GM21786 (cell line): ENCODE measurements at regions not wholly inside any gene's neighbourhood (a gene's known extent, or its start where the extent isn't known, plus 50 kb on each side); places are given as distances from the start of the nearest gene placed in this dataset.
"Not testable (repeated sequence)": the region's sequence is repeated elsewhere in the genome, so short reads cannot be mapped to it uniquely, and the experiment has no call there.

Source experiments
- ATAC-seq: cut with Tn5 transposase; IDR thresholded peaks from one replicate; pipeline ENCODE4 v1.9.1; 2021; ENCODE audit not compliant: unreplicated experiment

DNA sequence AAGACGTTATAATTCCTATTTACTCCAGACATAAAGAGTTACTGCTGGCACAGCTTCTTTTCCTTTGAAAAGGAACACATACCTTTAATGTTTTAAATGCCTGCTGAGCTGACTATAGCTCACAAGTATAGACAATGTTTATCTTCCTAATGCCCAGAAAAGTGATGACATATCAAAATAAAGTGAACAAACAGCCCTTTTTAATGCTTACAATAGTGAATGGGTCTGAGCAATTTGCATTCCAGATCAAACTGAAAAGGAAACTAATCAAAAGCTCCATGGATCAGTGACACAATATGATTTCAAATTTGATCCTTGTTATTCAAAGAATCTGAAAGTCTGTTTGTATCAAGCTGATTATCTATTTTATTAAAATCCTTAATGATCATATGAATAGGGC lies 233.6 kb upstream of the SEMA3E start:
- ATAC-seq: no peak

DNA sequence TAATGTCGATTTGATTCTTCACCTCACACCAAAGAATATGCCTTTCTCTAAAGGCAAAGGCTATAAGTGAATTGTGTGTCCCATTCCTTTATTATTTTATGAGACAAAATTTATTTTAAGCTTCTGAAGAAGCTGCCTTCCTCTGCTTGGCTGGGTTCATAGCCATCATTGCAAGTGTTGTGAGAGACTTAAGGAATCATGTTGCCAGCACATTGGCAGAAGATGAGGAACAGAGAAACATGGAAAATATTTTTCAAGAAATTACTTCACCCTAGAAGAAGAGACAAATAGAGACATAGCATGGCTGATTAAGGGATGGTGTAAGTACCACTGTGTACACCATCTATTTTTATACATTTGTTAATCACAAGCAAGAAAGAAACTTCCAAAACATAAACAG lies 230.1 kb upstream of the SEMA3E start:
- no peak for ATAC-seq

DNA sequence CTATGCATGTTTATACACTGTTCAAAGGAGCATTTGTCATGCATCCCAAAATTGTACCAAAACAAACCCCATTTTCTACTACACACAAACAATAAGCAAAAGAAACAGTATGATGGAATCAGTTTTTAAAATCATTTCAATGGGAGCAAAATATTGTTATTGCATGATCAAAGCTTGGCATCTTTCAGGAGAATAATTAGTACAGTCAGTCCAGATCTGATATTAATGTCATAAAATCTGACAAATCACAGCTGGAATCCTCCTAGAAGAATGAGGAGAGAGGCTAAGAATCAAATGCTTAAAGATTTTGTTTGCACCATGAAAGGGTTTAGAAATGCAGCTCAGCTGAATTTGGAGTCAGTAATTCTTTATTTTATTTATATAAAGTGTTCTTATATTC lies 229.7 kb upstream of the SEMA3E start:
- no peak for ATAC-seq

DNA sequence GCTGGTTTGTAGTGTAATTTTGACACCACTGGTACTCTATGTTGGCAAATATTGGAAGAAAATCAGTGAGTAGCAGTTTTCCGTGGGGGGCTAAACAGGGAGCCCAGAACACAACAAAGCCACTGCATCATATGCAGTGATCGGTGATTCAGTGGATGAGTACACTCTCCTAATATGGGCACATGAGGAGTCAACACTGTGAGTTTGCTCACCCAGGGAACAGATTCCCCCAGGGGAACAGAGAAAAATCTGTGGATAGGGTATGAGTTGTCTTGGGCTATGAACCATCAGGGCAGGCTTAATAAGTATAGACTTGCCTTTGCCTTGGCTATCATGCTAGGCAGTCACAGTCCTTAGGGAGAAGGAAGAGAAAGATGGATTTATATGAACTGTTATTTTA lies 227.7 kb upstream of the SEMA3E start:
- ATAC-seq: no peak

DNA sequence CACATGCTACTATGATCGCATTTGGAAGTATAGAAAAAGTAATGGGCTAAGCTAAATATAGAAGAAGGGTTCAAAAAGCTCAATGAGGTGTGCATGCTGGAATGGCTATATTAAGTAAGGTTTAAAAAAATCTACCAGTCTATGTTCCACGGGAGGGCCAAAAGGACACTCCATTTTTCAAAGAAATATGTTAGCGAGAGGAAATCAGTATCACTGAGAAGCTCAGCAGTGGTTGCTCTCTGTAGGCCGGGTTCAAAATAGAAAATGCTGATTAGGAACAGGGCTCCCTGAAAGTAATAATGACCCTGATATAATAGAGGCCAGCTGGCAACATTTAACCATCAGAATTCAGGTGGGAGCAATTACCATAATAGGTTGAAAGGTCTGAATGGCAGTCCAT lies 224.5 kb upstream of the SEMA3E start:
- ATAC-seq: no peak

DNA sequence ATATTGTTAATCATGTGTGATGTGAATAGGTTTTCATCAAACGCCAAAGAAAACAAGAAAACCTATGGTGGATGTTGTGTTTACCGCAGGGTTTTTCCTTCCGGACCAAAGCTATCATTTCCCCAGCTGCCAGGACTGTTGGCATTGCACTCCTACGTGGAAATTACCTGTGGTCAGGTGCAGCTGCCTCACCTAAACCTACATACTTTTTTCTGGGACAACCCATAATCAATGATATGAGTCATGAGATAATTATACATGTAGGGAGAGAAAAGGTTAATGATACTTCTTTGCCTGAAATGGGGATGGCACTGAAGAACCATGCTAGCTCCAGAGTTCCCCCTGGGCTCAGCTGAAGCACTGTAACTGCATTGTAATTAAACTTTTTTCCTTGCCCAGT lies 223.6 kb upstream of the SEMA3E start:
- no peak for ATAC-seq

DNA sequence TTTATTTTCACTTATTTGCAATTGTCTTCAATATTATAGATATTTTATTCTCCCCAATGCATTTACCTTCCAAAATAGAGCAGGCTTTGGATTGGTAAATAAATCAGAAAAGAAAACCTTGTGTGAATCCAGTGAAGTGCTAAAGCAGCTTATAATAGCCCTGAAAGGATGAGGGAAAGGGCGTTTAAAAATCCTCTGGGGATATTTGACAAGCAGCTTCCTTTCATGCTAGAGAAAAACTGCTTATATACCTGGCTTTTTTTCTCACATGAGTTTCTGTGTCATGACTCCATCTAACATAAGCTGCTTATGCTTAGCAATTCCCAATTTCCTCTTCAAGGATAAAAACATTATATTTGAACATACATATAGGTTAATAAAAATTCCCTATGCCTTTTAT lies 221.6 kb upstream of the SEMA3E start:
- ATAC-seq: no peak

DNA sequence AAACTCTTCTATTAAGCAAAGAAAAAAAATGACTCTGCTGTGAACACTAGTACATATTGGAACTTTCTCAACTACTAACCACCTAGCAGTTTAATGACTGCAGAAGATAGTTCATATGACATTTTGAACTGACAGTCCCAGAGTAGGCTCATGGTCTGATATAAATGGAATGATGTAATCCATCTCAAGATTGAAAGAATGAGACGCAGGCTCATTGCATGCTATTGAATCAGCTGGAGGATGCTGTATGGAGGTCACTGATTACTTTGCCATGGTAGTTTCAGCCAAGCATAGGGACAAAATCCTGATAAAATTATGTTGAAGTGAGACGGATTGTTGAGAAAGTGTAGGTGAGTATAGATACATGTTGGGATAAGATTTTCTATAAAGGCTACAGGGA lies 217.6 kb upstream of the SEMA3E start:
- ATAC-seq: no peak

DNA sequence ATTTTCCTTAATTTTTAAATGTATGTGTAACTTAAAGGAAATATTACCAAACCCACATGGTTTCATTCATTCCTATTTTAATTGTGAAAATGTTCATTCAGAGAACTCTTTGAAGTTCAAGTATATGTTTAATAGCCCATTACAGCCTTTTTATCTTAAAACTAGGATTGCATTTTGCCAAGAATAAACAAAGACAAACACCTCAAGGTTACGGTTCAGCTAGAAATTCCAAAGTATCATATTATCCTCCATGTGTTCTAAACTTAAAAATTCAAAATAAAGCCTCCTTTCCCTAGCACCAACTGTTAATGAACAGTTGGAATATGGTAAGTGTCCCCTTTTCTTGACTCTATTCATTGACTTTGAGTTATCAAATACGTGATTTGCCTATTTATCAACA lies 215.6 kb upstream of the SEMA3E start:
- ATAC-seq: no peak

DNA sequence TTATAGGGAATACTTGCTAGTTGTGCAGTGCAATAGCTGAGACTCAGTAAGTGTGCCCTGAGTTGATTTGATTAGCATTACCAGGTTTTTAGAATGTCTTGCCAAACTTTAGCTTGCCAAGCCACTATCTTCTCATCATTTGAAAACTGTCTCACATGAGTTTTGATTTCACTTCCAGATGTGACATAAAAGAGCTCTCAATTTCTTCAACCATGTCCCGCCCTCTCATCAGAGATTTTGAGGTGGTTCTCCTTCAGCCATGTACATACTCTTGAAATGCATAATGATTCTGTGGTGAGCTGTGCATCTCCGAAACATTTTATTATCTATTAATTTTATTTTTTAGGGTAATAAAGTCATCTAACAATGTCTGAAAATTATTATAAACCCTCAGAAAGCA lies 215.0 kb upstream of the SEMA3E start:
- ATAC-seq: no peak

DNA sequence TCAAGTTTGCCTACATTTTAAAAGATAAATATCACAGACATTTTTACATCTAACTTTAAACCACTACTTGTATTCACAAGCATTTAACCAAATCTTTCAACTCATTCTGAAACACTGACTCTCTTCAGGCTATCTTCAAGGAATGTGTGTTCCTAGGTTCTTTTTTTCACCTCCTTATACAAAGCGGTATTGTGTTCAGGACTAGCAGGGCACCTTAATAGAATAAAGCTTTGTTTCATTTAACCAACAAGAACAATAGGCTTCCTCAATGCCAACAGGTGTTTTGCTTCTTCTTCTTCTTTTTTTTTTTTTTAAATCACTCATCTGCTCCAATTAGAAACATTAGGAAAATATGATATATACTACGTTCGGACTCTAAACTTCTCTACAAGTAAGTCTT lies 212.9 kb upstream of the SEMA3E start:
- ATAC-seq: no peak

DNA sequence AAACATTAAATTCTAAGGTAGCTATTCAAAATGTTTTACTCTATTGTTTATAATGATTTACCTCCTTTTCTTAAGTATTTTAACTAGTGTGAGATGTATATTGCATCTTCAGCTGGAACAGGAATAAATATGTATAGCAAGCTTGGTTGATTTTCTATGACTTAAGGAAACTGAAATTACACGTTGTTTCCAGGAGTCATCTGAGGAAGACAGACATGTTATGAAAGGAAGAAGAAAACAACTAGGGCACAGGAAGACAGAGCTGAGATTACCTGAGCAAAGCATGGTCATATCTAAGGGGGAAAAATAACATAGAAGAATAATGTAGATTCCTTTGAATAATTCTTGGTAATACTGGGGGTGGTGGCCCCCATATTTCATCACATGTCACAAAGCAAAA lies 210.9 kb upstream of the SEMA3E start:
- ATAC-seq: no peak

DNA sequence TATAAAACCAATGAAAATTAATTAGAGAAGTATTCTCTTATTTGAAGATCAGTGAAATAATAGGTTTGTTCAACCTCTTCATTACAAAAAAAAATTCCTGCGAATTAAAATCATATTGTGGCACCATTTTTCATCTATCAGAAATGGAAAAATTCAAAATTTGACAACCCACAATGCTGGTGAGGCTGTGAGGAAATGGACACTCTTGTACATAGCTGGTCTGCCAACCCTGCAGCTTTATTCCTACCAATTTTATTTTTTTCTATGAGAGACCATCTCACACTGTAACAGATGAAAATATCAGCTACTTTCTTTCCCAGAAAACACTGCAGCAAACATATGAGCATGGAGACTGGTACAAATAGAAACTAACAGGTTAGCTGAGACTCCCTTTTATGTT lies 208.8 kb upstream of the SEMA3E start:
- ATAC-seq: no peak

DNA sequence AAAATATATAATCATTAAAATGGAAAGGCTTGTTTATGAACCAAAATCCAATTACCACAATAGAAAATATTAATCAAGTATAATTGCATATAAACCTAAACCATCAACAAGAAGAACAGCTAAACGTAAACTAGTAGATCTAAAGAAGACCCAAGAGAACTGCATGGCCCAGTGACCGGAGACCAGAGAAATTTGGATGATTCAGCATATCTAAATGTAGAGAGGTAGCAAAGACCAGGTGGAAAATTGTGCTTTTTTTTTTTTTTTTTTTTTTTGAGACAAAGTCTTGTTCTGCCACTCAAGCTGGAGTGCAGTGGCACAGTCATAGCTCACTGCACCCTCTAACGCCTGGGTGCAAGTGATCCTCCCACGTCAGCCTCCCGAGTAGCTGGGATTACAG lies 207.2 kb upstream of the SEMA3E start:
- ATAC-seq: no peak

DNA sequence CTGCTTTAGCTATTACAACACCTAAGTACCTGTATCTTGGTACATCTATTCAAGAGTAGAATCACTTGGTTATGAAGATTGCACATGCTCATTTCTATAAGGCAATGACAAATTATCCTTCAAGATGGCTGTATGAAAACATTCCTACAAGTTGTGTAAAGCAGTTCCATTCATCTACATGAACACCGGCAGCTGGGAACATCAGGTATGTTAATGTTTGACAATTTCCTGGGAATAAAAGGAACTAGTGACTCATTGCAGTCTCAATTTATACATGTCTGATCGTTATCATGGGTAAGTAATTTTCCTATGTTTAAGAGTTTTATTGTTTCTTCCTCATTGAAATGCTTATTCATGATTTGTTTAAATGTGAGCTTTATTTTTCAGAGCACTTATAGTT lies 203.2 kb upstream of the SEMA3E start:
- no peak for ATAC-seq

DNA sequence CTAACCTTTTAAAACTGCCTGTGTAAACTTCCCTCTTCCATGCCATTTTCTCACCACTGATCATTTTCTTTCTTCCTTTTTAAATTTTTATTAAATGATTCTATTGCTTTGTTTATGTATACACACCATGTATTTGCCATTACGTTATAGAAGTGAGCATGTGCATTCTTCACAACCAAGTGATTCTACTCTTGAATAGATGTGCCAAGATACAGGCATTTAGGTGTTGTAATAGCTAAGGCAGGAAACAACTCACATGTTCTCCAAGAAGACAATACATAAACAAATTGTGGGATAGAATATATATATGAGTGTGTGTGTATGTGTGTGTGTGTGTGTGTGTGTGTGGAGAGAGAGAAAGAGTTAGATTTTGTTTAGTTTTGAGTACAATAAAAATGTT lies 202.6 kb upstream of the SEMA3E start:
- no peak for ATAC-seq

DNA sequence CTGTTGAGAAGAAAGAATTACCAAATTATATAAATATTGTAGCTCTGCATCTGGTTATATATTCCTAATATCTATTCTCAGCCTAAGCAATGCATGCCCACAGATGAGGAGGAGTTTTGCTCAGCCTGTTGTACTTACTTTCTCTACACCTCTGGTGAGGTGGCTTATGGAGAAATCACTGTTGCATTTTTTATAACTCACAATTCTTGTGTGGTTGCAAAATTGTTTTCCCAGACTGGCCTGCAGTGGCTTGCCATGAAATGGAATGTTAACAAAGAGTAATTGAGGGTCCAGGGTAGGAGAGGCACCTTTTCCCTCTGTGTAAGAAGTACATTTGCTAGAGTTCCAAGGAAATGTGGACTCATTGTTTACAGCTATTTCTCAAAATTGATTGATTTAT lies 202.0 kb upstream of the SEMA3E start:
- no peak for ATAC-seq

DNA sequence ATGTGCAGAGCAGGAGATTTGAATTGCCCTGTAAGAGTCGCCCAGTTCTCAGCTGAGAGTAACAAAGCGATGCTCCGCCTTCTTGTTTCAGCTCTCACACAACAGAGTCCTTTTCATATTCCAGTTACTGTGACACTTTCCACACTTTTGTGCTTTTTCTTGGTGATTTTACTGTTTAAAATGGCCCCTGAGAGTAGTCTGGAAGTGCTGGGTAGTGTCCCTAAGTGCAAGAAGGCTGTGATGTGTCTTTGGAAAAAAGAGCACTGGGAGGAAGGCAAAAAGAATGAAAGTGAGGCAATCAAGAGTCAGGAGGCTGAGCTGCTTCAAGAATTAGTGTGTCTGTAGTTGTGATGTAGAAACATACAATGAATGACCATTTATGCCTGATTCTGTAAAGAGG lies 201.2 kb upstream of the SEMA3E start:
- ATAC-seq: no peak

DNA sequence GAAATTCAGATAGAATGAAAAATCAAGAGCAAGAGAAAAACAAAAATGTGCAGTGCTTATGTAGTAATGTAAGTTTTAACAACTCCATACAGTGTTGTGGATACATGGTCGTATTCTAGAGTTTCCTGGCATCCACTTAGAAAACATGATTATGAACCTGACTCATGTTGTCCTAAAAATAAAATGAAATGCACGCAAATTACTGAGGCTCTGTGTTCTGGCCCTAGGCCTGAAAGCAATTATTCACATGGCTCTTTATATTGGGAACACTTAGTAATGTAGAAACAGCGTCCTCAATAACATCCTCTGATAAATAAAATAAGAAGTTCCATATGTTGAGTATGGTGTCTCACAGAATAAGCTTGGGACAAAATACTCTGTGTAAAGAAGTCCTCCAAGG lies 200.2 kb upstream of the SEMA3E start:
- no peak for ATAC-seq

DNA sequence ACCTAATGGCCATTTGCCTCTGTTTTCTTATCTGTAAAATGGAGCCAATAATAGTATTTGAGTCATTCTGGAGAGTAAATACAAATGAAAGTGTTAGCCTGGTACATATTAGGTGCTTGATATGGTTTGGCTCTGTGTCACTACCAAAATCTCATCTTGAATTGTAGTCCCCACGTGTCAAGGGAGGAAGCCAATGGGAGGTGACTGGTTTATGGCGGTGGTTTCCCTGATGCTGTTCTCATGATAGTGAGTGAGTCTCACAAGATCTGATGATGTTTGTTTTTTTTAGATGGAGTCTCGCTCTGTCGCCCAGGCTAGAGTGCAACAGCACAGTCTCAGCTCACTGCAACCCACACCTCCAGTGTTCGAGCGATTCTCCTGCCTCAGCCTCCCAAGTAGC lies 194.0 kb upstream of the SEMA3E start:
- ATAC-seq: no peak

DNA sequence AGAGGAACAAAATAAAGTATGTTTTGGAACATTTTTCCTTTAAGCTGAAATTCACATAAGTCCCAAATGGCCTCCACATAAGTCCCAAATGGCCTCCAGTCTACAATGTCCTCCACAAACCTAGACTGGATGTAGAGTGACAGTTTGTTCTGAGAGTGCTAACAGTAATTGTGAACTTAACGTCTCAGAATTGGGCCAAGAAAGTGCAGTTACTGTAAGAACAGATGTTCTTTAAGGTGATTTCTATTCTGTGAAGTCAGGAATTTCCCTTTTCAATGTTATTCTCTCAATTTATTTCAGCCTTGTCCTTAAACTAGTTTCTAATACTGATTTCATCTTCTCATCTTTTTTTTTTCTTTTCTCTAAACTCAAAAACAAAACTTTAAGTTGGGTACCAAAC lies 188.7 kb upstream of the SEMA3E start:
- peak; percentile 30 for ATAC-seq

DNA sequence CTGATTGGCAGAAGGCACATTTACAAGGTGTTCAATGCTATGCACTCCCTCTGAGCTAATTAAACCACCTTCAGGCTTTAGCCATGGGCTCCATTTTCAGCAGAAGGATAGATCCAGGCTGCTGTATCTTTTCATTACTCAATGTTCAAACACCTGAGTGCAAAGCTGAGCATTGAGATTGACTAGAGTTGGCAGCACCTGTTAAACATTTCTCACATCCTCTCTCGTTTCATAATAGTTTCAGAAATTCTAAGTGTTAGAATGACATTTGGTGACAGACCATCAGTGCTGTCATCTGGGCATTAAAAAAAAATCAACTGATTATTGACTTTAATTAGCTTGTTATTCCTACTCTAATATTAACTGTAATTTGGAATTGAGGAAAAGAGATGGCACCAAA lies 187.1 kb upstream of the SEMA3E start:
- ATAC-seq: no peak

DNA sequence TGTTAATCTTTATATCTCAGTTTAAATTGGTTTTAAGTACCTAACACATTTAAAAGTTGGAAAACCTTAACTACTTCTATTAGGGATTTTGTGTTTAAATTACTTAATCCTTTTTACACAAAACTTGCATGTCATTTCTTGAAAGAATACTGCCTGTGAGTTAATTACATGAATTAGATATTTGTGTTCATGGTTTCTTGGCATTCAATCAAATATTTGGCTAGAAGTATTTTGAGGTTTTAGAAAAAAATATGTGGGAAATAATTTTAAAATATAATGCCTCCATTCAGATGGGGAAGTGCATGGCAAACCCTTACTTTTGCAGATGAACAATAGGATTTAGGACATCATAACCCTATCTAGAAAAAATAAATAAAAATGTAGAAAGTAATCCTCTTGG lies 186.5 kb upstream of the SEMA3E start:
- ATAC-seq: no peak

DNA sequence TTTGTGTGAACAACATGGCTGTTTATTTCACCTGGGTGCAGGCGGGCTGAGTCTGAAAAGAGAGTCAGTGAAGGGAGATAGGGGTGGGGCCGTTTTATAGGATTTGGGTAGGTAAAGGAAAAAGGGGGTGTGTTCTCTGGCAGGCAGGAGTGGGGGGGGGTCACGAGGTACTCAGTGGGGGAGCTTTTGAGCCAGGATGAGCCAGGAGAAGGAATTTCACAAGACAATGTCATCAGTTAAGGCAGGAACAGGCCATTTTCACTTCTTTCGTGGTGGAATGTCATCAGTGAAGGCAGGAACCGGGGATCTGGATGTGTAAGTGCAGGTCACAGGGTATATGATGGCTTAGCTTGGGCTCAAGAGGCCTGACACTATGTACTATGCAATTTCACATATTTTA lies 184.8 kb upstream of the SEMA3E start:
- not testable (repeated sequence) for ATAC-seq
